ENCODE measurements at regions not wholly inside any gene's neighbourhood (a gene's known extent, or its start where the extent isn't known, plus 50 kb on each side); places are given as distances from the start of the nearest gene placed in this dataset.

DNA sequence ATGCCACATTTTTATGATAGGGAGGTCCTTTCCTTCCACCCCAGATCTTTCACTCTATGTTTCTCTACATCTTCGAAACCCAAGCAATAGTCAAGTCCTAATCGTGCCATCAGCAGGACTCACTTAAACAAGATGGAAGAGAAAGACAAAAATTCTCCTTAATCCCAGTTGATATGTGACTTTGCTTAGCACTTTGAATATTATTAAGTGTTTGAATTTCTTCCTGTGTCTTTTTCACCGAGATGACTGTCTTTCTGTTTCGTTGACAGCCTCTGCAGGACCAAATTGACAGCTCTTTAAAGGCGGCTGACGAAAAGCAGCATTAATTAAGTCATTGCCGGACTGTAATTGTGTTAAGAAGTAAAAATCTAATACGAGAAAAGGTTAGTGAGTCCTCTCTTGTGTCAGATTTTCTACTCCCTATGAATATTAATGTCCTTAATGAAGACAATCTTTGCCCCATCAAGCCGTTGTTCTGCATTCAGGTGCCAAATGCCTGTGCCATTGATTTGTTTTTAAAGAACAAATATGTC lies 208.8 kb upstream of the TSHZ2 start:
- TF ChIP-seq, protein P1, sequence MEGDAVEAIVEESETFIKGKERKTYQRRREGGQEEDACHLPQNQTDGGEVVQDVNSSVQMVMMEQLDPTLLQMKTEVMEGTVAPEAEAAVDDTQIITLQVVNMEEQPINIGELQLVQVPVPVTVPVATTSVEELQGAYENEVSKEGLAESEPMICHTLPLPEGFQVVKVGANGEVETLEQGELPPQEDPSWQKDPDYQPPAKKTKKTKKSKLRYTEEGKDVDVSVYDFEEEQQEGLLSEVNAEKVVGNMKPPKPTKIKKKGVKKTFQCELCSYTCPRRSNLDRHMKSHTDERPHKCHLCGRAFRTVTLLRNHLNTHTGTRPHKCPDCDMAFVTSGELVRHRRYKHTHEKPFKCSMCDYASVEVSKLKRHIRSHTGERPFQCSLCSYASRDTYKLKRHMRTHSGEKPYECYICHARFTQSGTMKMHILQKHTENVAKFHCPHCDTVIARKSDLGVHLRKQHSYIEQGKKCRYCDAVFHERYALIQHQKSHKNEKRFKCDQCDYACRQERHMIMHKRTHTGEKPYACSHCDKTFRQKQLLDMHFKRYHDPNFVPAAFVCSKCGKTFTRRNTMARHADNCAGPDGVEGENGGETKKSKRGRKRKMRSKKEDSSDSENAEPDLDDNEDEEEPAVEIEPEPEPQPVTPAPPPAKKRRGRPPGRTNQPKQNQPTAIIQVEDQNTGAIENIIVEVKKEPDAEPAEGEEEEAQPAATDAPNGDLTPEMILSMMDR (IDR thresholded peaks at IDR 0.05): no peak
- TF ChIP-seq SIN3A (IDR thresholded peaks at IDR 0.05; ENCODE audit: borderline replicate concordance, insufficient read depth, low read depth, low read length) (no peak), POLR2AphosphoS5 (IDR thresholded peaks at IDR 0.05; ENCODE audit: low read depth, low read length) (no peak)
- TF ChIP-seq, protein P2, sequence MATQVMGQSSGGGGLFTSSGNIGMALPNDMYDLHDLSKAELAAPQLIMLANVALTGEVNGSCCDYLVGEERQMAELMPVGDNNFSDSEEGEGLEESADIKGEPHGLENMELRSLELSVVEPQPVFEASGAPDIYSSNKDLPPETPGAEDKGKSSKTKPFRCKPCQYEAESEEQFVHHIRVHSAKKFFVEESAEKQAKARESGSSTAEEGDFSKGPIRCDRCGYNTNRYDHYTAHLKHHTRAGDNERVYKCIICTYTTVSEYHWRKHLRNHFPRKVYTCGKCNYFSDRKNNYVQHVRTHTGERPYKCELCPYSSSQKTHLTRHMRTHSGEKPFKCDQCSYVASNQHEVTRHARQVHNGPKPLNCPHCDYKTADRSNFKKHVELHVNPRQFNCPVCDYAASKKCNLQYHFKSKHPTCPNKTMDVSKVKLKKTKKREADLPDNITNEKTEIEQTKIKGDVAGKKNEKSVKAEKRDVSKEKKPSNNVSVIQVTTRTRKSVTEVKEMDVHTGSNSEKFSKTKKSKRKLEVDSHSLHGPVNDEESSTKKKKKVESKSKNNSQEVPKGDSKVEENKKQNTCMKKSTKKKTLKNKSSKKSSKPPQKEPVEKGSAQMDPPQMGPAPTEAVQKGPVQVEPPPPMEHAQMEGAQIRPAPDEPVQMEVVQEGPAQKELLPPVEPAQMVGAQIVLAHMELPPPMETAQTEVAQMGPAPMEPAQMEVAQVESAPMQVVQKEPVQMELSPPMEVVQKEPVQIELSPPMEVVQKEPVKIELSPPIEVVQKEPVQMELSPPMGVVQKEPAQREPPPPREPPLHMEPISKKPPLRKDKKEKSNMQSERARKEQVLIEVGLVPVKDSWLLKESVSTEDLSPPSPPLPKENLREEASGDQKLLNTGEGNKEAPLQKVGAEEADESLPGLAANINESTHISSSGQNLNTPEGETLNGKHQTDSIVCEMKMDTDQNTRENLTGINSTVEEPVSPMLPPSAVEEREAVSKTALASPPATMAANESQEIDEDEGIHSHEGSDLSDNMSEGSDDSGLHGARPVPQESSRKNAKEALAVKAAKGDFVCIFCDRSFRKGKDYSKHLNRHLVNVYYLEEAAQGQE (IDR thresholded peaks at IDR 0.05; ENCODE audit: insufficient read depth in 1 of 2, low read depth in 2 of 2, low read length in 1 of 2): no peak
